ENCODE measurements at regions not wholly inside any gene's neighbourhood (a gene's known extent, or its start where the extent isn't known, plus 50 kb on each side); places are given as distances from the start of the nearest gene placed in this dataset.

GRCh38 chr12:77388445-77389265 lies 323.3 kb upstream of the E2F7 start:
- no peak for DNase-seq

DNA sequence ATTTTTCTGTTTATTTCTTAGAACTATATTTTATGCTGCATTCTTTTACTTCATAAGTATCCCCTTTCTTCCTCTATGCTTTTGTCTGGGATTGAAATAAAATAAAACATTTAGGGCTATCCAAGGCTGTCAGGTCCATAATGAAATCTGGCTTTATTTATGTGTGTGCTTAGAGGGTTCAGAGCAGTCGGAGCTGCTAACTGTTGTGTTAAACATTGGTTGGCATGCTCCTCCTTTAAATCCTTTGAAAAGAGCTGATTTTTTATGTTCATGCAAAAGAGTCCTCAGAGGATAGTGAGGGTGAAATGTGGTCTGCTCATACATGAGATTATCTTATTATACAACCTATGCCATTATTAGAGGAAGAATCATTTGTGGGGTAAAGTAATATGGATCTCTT lies 322.3 kb upstream of the E2F7 start:
- DNase-seq = no peak

GRCh38 chr12:77387214-77387613 lies 321.8 kb upstream of the E2F7 start:
- no peak for DNase-seq

DNA sequence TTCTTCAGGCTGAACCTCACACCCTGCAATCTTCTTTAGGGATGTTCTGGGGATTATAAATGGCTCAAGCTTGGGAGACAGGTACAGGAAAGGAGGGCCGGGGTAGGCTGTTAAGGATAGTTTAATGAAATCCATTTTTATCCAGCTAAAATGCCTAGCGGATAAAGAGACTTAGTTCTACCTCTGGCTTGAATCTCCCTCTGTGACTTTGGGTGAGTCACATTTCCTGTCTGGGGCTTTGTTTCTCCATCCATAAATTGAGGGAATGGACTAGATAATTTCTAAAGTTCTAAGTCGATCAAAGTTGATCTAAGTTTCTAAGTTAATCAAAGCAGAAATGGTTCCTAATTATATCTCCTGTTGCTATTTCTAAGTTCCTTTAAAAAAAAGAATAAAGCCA lies 319.6 kb upstream of the E2F7 start:
- no peak for DNase-seq

DNA sequence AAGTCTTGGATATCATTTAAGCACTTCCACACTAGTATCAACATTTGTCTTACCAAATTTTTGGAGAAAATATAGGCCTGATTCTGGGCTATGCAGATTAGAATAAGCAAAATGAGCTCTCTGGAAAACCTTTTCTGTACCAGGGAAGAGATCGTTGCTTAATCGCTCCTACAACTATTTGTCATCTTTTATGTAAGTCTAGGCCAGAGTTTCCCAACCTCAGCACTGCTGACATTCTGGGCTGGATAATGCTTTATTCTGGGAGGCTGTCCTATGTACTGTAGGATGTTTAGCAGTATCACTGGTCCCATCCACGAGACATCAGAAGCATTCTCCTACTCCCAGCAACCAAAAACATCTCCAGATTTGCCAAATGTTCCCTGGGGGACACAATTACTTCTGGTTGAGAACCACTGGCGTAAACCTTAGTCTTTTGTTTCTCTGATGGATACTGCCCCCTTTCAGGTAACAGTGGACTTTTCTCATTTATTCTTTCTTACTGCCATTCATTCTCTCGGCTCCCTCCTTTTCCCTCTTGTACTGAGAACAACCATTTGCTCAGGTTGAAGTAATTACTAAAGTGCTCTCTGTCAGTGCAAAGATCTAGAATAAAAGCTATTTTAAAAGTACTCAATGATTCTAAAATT lies 316.9 kb upstream of the E2F7 start:
- DNase-seq = no peak

- DNase-seq = no peak
Measured at GRCh38 chr12:77377622-77378021, 312.3 kb upstream of the E2F7 start.

- DNase-seq = no peak
Measured at GRCh38 chr12:77377116-77377515, 311.7 kb upstream of the E2F7 start.

- DNase-seq = no peak
Measured at GRCh38 chr12:77374673-77375072, 309.3 kb upstream of the E2F7 start.

GRCh38 chr12:77372494-77372893 lies 307.1 kb upstream of the E2F7 start:
- DNase-seq = no peak

- DNase-seq = no peak
Measured at GRCh38 chr12:77372026-77372425, 306.7 kb upstream of the E2F7 start.

- DNase-seq = no peak
Measured at GRCh38 chr12:77368379-77368778, 303.0 kb upstream of the E2F7 start.

DNA sequence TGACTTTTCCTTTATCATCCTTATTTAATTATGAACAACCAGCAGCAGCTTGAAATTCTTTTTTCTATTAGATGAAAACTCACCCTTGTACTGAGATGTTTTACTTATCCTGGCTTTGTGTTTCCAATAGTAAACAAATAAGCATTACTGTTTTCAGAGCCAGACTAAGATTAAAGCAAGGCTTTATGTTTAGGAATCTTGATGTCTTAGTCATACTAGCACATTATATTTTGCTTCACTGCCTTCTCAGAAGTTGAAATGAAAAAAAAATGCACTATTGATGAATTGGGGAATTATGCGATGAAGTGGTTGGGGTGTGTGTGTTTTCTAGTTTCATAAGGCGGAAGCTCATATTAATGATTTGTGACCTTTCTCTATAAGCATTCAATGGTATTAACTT lies 301.2 kb upstream of the E2F7 start:
- DNase-seq = no peak

- no peak for DNase-seq
Measured at GRCh38 chr12:77364400-77364799, 299.0 kb upstream of the E2F7 start.

DNA sequence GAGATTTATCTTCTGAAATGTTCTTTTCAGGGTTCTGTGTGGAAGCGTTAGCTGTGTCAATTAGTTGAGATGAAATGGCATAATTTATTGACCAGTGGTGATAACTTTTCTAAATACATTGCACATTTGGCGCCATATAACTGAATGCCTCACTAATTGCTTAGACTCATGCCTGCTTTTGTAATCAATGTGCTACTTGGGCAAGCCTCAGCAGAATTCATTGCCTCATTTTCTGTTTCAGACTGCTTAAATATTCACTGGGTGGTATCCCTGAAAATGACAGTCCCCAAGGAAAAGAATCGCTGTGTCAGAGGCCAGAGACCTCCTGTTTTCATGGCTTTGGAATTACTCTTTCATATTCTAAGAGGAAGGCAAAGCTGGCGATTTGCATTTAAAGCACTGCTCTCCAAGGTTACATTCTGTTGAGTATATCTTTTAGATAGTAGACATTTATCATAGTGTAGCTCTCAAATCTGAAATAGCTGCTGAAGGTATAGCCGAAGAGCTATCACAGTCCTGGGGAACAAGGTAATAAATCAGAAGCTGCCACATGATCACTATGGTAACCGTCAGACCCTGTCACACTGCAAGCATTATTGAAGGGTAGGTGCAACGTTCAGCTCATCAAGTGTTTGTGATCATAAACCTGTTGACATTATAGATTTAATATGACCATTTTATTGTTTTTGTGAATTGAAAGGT lies 297.3 kb upstream of the E2F7 start:
- no peak for DNase-seq

- DNase-seq = no peak
Measured at GRCh38 chr12:77357655-77358054, 292.3 kb upstream of the E2F7 start.

DNA sequence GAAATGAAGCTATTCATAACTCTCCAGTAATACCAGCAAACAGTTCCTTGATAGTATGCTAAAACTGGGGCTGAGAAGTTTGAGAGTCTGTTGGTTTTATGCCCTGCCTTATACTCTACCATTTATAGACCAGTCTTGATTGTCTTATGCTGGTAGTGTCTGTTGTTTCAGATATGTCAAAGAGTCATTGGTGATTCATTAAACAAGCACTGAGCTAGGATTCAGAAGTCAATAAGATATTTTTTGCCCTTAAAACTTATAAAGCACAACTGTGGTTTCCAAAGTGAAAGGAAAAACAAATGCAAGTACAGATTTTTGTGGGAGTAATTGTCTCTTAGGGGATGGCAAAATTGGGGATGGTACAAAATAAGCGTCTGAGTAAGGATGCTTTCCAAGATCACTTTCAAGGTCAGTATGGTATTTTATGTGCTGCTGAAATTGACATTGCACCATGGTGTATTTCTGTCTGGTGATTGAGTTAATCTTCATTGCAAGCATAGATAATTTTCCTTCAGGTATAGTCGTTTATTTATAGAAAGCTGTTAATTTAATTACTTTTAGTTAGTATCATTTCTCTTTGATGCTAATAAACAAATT lies 289.5 kb upstream of the E2F7 start:
- no peak for DNase-seq

DNA sequence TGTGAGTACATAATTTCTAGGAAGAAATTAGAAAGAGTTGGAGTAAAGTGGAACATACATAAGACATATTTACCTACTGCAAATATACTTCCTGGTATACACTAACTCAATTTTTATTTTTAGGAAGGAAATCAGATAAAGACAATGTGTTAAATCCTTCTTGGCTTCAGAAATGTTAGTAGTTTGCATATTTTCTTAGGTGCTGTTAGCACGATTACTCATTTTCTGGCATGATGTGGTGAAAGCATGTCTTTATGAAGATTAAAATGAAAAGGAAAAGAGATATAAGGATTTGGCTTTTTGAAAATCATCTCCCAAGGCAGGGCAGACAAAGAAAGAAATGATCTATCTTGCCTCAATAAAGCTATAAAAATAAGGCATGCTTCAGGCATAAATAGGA lies 287.6 kb upstream of the E2F7 start:
- DNase-seq = no peak

DNA sequence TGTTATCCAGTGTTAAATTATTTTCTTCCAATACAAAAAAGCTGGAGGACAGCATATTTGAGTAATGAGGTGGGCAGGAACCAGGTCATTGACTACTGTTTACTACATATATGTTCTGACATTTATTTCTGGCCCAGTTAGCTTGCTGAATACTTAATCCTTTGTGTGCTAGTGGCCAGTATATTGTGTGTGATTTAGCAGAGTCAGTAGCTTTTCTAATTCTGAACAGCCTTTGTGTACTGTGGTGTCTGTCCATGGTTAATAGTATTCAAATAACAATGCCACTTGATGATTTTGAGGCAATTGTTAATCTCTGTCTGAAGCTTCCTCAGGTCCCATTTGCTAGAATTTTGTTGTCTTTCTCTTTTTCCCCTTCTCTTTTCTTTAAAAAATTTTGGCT lies 286.5 kb upstream of the E2F7 start:
- no peak for DNase-seq

GRCh38 chr12:77349689-77350370 lies 284.5 kb upstream of the E2F7 start:
- DNase-seq = no peak

GRCh38 chr12:77347017-77347416 lies 281.6 kb upstream of the E2F7 start:
- DNase-seq = no peak

GRCh38 chr12:77345336-77345735 lies 280.0 kb upstream of the E2F7 start:
- DNase-seq = no peak

- no peak for DNase-seq
Measured at GRCh38 chr12:77344651-77345050, 279.3 kb upstream of the E2F7 start.

- no peak for DNase-seq
Measured at GRCh38 chr12:77343291-77343690, 277.9 kb upstream of the E2F7 start.
